NT2/D1 (cell line): ENCODE measurements at regions not wholly inside any gene's neighbourhood (a gene's known extent, or its start where the extent isn't known, plus 50 kb on each side); places are given as distances from the start of the nearest gene placed in this dataset.

ENCODE experiments used
- DNase-seq: peaks from one replicate; pipeline ENCODE4 v3.0.0-alpha.2; 2011; ENCODE audit warnings: low read depth, low spot score
- H3K27me3 ChIP-seq: 2 replicates; pipeline ENCODE4 v1.6.0; 2011; ENCODE audit warnings: mild to moderate bottlenecking; ENCODE audit not compliant: insufficient read length, insufficient read depth
- H3K36me3 ChIP-seq: 2 replicates; pipeline ENCODE4 v1.6.1; 2011; ENCODE audit warnings: mild to moderate bottlenecking, low read length, mixed read lengths; ENCODE audit not compliant: insufficient read depth, insufficient read length
- H3K4me1 ChIP-seq: 2 replicates; pipeline ENCODE4 v1.5.1; 2011; ENCODE audit not compliant: insufficient read depth, insufficient read length
- H3K4me3 ChIP-seq: 2 replicates; pipeline ENCODE4 v1.5.1; 2011; ENCODE audit warnings: low read depth; ENCODE audit not compliant: insufficient read length
- H3K9ac ChIP-seq: 2 replicates; pipeline ENCODE4 v1.6.0; 2011; ENCODE audit warnings: low read depth; ENCODE audit not compliant: insufficient read length
- H3K9me3 ChIP-seq: 2 replicates; pipeline ENCODE4 v1.5.1; 2011; ENCODE audit warnings: mild to moderate bottlenecking, low read length; ENCODE audit not compliant: insufficient read depth
- SUZ12 ChIP-seq: IDR thresholded peaks from 2 replicates; pipeline ENCODE4 v1.6.1; 2011; ENCODE audit not compliant: insufficient read length, insufficient read depth; ENCODE audit errors: extremely low read depth
- YY1 ChIP-seq: IDR thresholded peaks from 2 replicates; pipeline ENCODE4 v1.6.1; 2011; ENCODE audit not compliant: insufficient read length, insufficient read depth
- ZNF274 ChIP-seq: IDR thresholded peaks from 2 replicates; pipeline ENCODE4 v1.6.1; 2011; ENCODE audit warnings: mild to moderate bottlenecking, low read depth, low read length

- TF ChIP-seq ZNF274 (no peak), YY1 (no peak), SUZ12 (no peak)
- no peak for DNase-seq
- Histone ChIP-seq H3K36me3 (no peaks in the 10 kb centered on the region), H3K9me3 (peaks cover 5% of the 10 kb centered on the region; the same call in 1 of the 2 replicates), H3K4me3 (no peak overlapping the region), H3K4me1 (no peaks in the 10 kb centered on the region), H3K9ac (no peak overlapping the region), H3K27me3 (no peaks in the 10 kb centered on the region)
Observed at GRCh38 chr14:94677747-94678146, 65.6 kb downstream of the SERPINA3 start.

GRCh38 chr14:94677213-94677612, 65.0 kb downstream of the SERPINA3 start:
- TF ChIP-seq YY1, result no peak
- TF ChIP-seq SUZ12, result no peak
- TF ChIP-seq ZNF274, result no peak
- H3K9me3 ChIP-seq, result peaks cover 5% of the 10 kb centered on the region; the same call in 1 of the 2 replicates
- no peaks in the 10 kb centered on the region for H3K4me1 ChIP-seq
- no peak for DNase-seq
- no peaks in the 10 kb centered on the region for H3K36me3 ChIP-seq
- no peak overlapping the region for H3K9ac ChIP-seq
- H3K27me3 ChIP-seq, result no peaks in the 10 kb centered on the region
- no peak overlapping the region for H3K4me3 ChIP-seq

DNA sequence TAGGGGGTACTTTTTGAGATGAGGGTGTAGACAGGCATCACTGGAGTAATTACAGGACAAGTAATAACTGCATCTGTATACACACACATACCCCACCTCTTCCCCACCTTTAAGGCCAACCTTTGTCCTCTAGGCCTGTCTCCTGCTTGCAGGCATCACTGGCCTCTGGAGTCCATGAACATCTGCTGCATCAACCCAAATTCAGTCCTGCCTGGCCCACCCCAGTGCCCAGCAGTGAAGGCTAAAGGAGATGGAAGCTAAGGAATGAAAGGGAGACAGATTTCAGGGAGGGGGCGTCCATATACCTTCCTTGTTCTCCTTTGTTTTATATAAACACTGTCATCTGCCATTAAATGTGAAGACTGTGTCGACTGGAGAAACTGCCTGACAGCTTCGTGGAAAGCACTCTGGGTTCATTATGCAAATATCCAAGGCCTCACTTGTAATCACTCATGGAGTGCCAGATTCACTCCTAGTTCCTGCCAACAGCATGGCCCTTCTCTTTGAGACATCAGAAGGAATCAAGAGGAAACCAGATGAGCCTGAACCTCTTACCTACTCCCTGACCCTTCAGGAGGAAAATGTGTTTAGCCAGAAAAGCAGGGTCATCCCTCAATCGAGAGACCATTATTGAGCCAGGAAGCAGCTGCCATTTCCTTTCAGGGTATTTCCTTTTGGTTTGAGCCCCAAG, 64.4 kb downstream of the SERPINA3 start:
- TF ChIP-seq YY1, result no peak
- no peak for TF ChIP-seq SUZ12
- TF ChIP-seq ZNF274, result no peak
- H3K9ac ChIP-seq, result no peak overlapping the region
- no peaks in the 10 kb centered on the region for H3K27me3 ChIP-seq
- H3K36me3 ChIP-seq, result no peaks in the 10 kb centered on the region
- no peak for DNase-seq
- no peak overlapping the region for H3K4me3 ChIP-seq
- peaks cover 5% of the 10 kb centered on the region; the same call in 1 of the 2 replicates for H3K9me3 ChIP-seq
- no peaks in the 10 kb centered on the region for H3K4me1 ChIP-seq

DNA sequence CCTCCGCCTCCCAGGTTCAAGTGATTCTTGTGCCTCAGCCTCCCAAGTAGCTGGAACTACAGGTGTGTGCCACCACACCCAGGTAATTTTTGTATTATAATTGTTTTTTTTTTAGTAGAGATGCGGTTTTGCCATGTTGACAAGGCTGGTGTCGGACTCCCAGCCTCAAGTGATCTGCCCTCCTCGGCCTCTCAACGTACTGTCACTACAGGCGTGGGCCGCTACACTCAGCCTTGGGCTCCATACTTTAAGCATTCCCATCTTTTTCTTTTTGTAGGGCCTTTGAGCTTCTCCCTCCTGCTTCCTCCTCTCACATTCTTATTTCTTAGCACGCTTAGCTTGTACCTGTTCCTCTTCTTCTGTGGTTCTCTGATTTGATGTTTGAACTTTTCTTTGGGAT, 62.8 kb downstream of the SERPINA3 start:
- H3K9ac ChIP-seq, result no peak overlapping the region
- no peaks in the 10 kb centered on the region for H3K4me1 ChIP-seq
- no peak for TF ChIP-seq SUZ12
- no peak for TF ChIP-seq ZNF274
- TF ChIP-seq YY1, result no peak
- no peaks in the 10 kb centered on the region for H3K27me3 ChIP-seq
- DNase-seq, result no peak
- H3K36me3 ChIP-seq, result no peaks in the 10 kb centered on the region
- H3K9me3 ChIP-seq, result no peaks in the 10 kb centered on the region
- H3K4me3 ChIP-seq, result no peak overlapping the region

DNA sequence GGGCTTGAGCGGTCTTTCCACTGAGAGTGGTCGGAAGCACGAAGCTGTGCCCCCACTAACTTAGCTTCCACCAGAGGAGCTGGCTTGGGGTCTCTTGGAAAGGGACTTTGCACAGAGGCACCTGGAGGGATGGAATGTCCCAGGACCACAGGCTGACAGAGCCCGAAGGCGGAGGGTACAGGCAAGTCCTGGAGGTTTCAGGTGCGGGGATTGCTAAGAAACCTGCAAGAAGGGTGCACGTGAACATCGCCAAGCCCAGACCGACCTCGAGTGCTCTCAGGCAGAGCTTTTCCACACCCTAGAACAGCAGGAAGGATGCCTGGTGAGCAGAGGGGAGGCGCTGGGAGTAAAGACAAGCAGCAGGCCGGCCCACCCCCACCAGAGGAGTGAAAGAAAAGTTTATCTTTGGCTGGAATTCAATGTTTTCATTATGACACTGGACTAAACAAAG, 61.6 kb downstream of the SERPINA3 start:
- no peaks in the 10 kb centered on the region for H3K36me3 ChIP-seq
- H3K4me1 ChIP-seq, result no peaks in the 10 kb centered on the region
- no peaks in the 10 kb centered on the region for H3K27me3 ChIP-seq
- no peak overlapping the region for H3K9ac ChIP-seq
- no peak overlapping the region for H3K4me3 ChIP-seq
- TF ChIP-seq SUZ12 (no peak), ZNF274 (no peak), YY1 (no peak)
- no peaks in the 10 kb centered on the region for H3K9me3 ChIP-seq
- no peak for DNase-seq
